Neural progenitor cell (in vitro differentiated cells): ENCODE measurements at regions not wholly inside any gene's neighbourhood (a gene's known extent, or its start where the extent isn't known, plus 50 kb on each side); places are given as distances from the start of the nearest gene placed in this dataset.

Experiments used
- DNase-seq: peaks from one replicate; pipeline ENCODE4 v3.0.0-alpha.2; 2016; ENCODE audit warnings: low spot score
- H2AFZ ChIP-seq: fragments of 200-600 bp; sonication (generic); replicated peaks from 2 replicates; pipeline ENCODE4 v1.6.1; 2016; ENCODE audit warnings: antibody characterized with exemption
- H3F3A ChIP-seq: fragments of 200-600 bp; sonication (generic); 2 replicates; pipeline ENCODE4 v1.6.1; 2016; ENCODE audit warnings: antibody characterized with exemption, low read depth
- H3K27ac ChIP-seq: fragments of 200-600 bp; sonication (generic); 2 replicates; pipeline ENCODE4 v1.5.1; 2016; ENCODE audit warnings: mild to moderate bottlenecking
- H3K27me3 ChIP-seq: fragments of 200-600 bp; sonication (generic); 2 replicates; pipeline ENCODE4 v1.6.1; 2016; ENCODE audit warnings: mild to moderate bottlenecking, moderate library complexity
- H3K36me3 ChIP-seq: fragments of 200-600 bp; sonication (generic); 2 replicates; pipeline ENCODE4 v1.5.1; 2016
- H3K4me1 ChIP-seq: fragments of 200-600 bp; sonication (generic); 2 replicates; pipeline ENCODE4 v1.6.1; 2016; ENCODE audit warnings: mixed run types
- H3K4me2 ChIP-seq: fragments of 200-600 bp; sonication (generic); 2 replicates; pipeline ENCODE4 v1.6.1; 2016
- H3K4me3 ChIP-seq: fragments of 200-600 bp; sonication (generic); 2 replicates; pipeline ENCODE4 v1.5.1; 2016
- H3K79me2 ChIP-seq: fragments of 200-600 bp; sonication (generic); 2 replicates; pipeline ENCODE4 v1.6.1; 2016; ENCODE audit warnings: low read depth
- H3K9ac ChIP-seq: fragments of 200-600 bp; sonication (generic); 2 replicates; pipeline ENCODE4 v1.6.1; 2016
- H3K9me3 ChIP-seq: fragments of 200-600 bp; sonication (generic); 2 replicates; pipeline ENCODE4 v1.5.1; 2016; ENCODE audit warnings: low read depth
- H4K20me1 ChIP-seq: fragments of 200-600 bp; sonication (generic); 2 replicates; pipeline ENCODE4 v1.6.1; 2016; ENCODE audit warnings: low read depth
- H3K27ac Mint-ChIP-seq: 3 replicates; pipeline ENCODE4 v1.8.0; 2021; ENCODE audit warnings: mixed read lengths
- H3K27me3 Mint-ChIP-seq: 2 replicates; pipeline ENCODE4 v1.8.0; 2022; ENCODE audit warnings: low read depth, mild to moderate bottlenecking, inconsistent platforms, moderate library complexity, mixed read lengths; ENCODE audit not compliant: insufficient read depth
- H3K36me3 Mint-ChIP-seq: 3 replicates; pipeline ENCODE4 v1.8.0; 2021; ENCODE audit warnings: mixed read lengths
- H3K4me1 Mint-ChIP-seq: 3 replicates; pipeline ENCODE4 v1.8.0; 2021; ENCODE audit warnings: mixed read lengths
- H3K4me3 Mint-ChIP-seq: 3 replicates; pipeline ENCODE4 v1.8.0; 2021; ENCODE audit warnings: mild to moderate bottlenecking, moderate library complexity, mixed read lengths
- H3K9me3 Mint-ChIP-seq: 3 replicates; pipeline ENCODE4 v1.8.0; 2020; ENCODE audit warnings: mixed read lengths
- EZH2 ChIP-seq: fragments of 200-600 bp; sonication (generic); IDR thresholded peaks from 2 replicates; pipeline ENCODE4 v1.6.1; 2017; ENCODE audit warnings: antibody characterized with exemption, mild to moderate bottlenecking, moderate library complexity
- EZH2phosphoT487 ChIP-seq: fragments of 200-600 bp; sonication (generic); IDR thresholded peaks from 2 replicates; pipeline ENCODE4 v1.6.1; 2017; ENCODE audit warnings: antibody characterized with exemption
- TF ChIP-seq, protein P1 (sequence below): fragments of 200-600 bp; sonication (generic); IDR thresholded peaks from 2 replicates; pipeline ENCODE4 v1.5.1; 2017; ENCODE audit warnings: antibody characterized with exemption, mild to moderate bottlenecking

DNA sequence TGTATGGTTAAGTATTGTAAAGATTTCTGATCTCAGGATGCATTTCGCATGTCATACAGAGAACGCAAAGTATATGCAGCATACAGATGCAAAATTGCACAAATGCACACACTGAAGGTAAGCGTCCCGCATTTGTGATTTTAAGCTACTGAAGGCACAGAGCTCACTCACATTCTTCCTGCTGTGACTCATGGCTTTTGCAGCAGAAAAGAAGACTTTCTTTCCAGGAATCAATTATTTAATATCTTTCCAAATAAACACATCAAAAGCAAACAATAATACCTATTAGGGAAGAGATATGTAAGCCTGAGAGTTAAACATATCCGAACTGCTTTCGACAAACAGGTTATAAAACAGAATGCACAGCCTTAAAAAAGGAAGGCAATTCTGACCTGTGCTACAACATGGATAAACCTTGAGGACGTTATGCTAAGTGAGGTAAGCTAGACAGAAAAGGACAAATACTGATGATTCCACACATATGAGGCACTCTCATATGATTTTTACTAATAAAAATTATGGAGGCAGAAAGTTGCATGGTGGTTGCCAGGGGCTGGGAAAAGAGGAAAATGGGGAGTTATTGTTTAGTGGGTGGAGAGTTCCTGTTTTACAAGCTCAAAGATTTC lies 109.0 kb downstream of the TFAP2A start:
- no peak for TF ChIP-seq EZH2phosphoT487
- TF ChIP-seq, protein P1, sequence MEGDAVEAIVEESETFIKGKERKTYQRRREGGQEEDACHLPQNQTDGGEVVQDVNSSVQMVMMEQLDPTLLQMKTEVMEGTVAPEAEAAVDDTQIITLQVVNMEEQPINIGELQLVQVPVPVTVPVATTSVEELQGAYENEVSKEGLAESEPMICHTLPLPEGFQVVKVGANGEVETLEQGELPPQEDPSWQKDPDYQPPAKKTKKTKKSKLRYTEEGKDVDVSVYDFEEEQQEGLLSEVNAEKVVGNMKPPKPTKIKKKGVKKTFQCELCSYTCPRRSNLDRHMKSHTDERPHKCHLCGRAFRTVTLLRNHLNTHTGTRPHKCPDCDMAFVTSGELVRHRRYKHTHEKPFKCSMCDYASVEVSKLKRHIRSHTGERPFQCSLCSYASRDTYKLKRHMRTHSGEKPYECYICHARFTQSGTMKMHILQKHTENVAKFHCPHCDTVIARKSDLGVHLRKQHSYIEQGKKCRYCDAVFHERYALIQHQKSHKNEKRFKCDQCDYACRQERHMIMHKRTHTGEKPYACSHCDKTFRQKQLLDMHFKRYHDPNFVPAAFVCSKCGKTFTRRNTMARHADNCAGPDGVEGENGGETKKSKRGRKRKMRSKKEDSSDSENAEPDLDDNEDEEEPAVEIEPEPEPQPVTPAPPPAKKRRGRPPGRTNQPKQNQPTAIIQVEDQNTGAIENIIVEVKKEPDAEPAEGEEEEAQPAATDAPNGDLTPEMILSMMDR: no peak
- no peak for TF ChIP-seq EZH2
- Histone ChIP-seq H3K36me3 (no peaks in the 10 kb centered on the region), H3F3A (peaks cover 18% of the 10 kb centered on the region), H3K4me2 (no peak overlapping the region), H3K9me3 (no peaks in the 10 kb centered on the region), H3K4me3 (no peak overlapping the region), H3K27ac (no peak overlapping the region), H3K79me2 (no peaks in the 10 kb centered on the region), H2AFZ (no peak overlapping the region), H4K20me1 (no peaks in the 10 kb centered on the region), H3K9ac (no peak overlapping the region), H3K4me1 (peaks cover 28% of the 10 kb centered on the region), H3K27me3 (no peaks in the 10 kb centered on the region)
- Mint-ChIP-seq H3K27me3 (peaks cover 2% of the 10 kb centered on the region), H3K27ac (no peak overlapping the region), H3K4me3 (no peak overlapping the region), H3K36me3 (no peaks in the 10 kb centered on the region), H3K4me1 (peaks cover 18% of the 10 kb centered on the region), H3K9me3 (peaks cover 6% of the 10 kb centered on the region)
- DNase-seq: no peak

DNA sequence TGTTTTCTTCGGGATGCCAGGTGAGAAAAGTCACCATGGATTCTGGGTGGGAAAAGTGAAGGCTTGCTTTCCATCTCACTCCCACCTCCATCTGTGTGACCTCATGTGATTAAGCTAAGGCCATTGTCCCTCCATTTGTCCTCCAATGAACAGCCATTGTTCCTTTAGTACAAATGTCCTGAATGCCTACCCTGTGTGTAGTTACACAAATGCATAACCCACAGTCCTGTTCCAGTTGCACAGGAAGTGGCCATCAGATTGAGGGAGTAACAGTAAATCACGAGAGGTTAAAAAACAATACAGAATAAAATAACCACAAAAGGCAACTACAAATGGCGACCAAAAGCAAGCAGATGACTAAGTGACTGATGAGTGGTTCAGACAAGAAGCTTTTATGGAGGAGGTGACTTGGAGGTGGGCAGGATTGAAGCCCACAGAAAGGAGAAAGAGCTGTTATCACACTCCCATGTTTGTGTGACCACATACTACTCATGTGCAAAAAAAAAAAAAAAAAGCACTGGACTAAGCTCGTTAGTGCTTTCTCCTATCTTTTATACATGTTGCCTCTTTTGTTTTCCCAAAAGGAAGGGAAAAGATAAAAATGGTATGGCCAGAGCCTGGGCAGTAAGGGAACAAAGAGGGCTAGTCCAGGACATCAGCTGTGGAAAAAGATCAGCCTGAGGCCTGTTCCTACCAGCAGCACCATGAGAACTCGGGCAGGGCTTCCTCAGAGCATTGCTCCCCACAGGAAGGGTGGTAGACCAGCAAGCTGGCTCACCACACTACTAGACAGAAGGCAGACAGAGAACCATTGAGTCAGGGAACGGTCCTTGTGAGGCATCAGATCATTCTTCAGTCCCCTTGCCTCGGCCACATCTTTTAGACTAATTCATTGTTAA lies 111.0 kb downstream of the TFAP2A start:
- no peak for DNase-seq
- TF ChIP-seq, protein P1: no peak
- TF ChIP-seq EZH2 (no peak), EZH2phosphoT487 (no peak)
- no peaks in the 10 kb centered on the region for H3K36me3 ChIP-seq
- no peaks in the 10 kb centered on the region for H4K20me1 ChIP-seq
- peaks cover 4% of the 10 kb centered on the region for H3K9me3 Mint-ChIP-seq
- peak overlapping the region; percentile 24 for H2AFZ ChIP-seq
- no peak overlapping the region for H3K4me2 ChIP-seq
- H3K4me1 Mint-ChIP-seq: no peaks in the 10 kb centered on the region
- H3F3A ChIP-seq: no peaks in the 10 kb centered on the region
- H3K79me2 ChIP-seq: no peaks in the 10 kb centered on the region
- peaks cover 3% of the 10 kb centered on the region for H3K27me3 Mint-ChIP-seq
- no peak overlapping the region for H3K27ac Mint-ChIP-seq
- no peaks in the 10 kb centered on the region for H3K36me3 Mint-ChIP-seq
- no peak overlapping the region for H3K4me3 ChIP-seq
- H3K27me3 ChIP-seq: no peaks in the 10 kb centered on the region
- no peaks in the 10 kb centered on the region for H3K9me3 ChIP-seq
- no peak overlapping the region for H3K9ac ChIP-seq
- H3K4me1 ChIP-seq: peaks cover 13% of the 10 kb centered on the region
- H3K4me3 Mint-ChIP-seq: no peak overlapping the region
- H3K27ac ChIP-seq: no peak overlapping the region

DNA sequence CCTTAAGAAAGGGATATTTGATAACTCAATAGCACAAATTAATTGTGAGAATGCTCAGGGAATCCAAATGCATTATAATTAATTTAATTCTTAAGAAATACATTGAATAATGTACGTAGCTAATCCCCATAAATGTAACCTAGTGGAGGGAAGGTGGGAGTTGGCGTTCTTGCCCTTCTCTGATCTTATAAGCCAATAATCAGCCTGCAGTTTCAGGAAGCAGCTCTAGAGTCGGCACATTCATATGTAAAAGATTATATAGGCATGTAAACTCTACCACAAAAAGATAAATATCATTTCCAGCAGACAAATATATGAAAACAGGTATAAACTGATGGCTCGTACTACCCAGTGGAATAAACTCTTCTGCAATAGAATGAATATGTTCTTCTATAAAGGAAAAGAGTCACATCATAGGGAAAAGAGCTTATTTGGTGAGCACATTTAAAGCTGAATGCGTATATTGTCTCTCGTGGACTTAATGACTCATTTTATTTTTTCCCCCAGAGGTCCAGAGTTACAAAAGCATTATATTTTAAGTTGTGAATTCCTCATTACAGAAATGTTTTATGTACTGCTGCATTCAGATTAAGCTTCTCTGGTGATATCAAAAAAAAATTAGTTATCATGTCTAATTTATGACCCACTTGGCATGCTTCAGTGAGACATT lies 112.2 kb downstream of the TFAP2A start:
- TF ChIP-seq EZH2 (no peak), EZH2phosphoT487 (no peak)
- TF ChIP-seq, protein P1: no peak
- Mint-ChIP-seq H3K4me3 (no peak overlapping the region), H3K4me1 (no peaks in the 10 kb centered on the region), H3K27me3 (peaks cover 2% of the 10 kb centered on the region), H3K27ac (no peak overlapping the region), H3K9me3 (peaks cover 2% of the 10 kb centered on the region), H3K36me3 (no peaks in the 10 kb centered on the region)
- no peak overlapping the region for H3K4me3 ChIP-seq
- H4K20me1 ChIP-seq: no peaks in the 10 kb centered on the region
- no peak for DNase-seq
- no peak overlapping the region for H3K4me2 ChIP-seq
- H2AFZ ChIP-seq: no peak overlapping the region
- peaks cover 13% of the 10 kb centered on the region for H3K4me1 ChIP-seq
- no peaks in the 10 kb centered on the region for H3K36me3 ChIP-seq
- no peaks in the 10 kb centered on the region for H3K9me3 ChIP-seq
- H3K9ac ChIP-seq: no peak overlapping the region
- no peaks in the 10 kb centered on the region for H3K79me2 ChIP-seq
- no peaks in the 10 kb centered on the region for H3F3A ChIP-seq
- H3K27me3 ChIP-seq: no peaks in the 10 kb centered on the region
- H3K27ac ChIP-seq: no peak overlapping the region
